ENCODE measurements at regions not wholly inside any gene's neighbourhood (a gene's known extent, or its start where the extent isn't known, plus 50 kb on each side); places are given as distances from the start of the nearest gene placed in this dataset.
"Not testable (repeated sequence)": the region's sequence is repeated elsewhere in the genome, so short reads cannot be mapped to it uniquely, and the experiment has no call there.

DNA sequence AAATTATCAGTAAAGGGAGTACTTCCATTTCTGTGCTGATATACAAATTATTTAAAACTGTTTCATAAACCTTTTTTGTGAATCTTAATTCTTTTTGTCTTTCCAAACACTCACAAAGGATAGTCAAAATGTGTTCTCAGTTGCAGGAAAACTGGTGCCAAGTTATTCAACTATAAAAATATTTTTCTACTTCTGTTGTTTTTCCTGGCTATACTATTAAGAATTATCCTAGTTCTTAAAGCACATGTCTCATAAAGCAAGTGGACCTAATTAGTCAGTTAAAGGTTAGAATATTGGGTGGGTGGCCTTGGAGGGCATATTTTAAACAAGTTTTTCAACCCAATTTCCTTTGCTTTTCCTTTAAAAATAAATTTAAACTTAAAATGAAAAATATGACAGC is 1460.3 kb upstream of the SLC10A2 start:
- no peaks in the 10 kb centered on the region for H3K36me3 Mint-ChIP-seq
- no peak overlapping the region for H3K27ac Mint-ChIP-seq
- ATAC-seq (ENCODE audit: low read depth), result no peak
- POLR2A ChIA-PET, result no interaction called here
- no peak overlapping the region for H3K4me3 Mint-ChIP-seq
- H3K9me3 Mint-ChIP-seq, result peaks cover 4% of the 10 kb centered on the region
- DNase-seq, result no peak
- H3K4me1 Mint-ChIP-seq, result no peaks in the 10 kb centered on the region
- H3K27me3 Mint-ChIP-seq, result no peaks in the 10 kb centered on the region

DNA sequence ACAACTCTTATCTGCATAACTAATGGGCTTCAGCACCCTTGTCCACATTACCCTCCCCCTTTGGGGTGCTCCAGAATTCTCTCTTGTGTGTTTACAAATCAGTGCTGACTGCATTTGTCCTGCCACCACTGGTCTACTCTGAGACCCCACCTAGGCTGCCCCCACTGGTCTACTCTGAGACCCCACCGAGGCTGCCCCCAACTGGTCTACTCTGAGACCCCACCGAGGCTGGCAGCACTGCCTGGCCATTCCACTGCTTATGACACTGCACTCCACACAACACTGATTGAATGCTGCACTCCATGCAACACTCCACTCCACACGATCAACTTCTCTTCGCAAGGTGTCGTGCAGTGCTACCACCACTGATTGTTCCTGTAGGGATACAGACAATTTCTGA is 1459.2 kb upstream of the SLC10A2 start:
- ATAC-seq (ENCODE audit: low read depth) (no peak), DNase-seq (no peak)
- Mint-ChIP-seq H3K4me3 (no peak overlapping the region), H3K27ac (no peak overlapping the region), H3K27me3 (no peaks in the 10 kb centered on the region), H3K36me3 (no peaks in the 10 kb centered on the region), H3K4me1 (no peaks in the 10 kb centered on the region), H3K9me3 (peaks cover 5% of the 10 kb centered on the region)
- POLR2A ChIA-PET, result no interaction called here

DNA sequence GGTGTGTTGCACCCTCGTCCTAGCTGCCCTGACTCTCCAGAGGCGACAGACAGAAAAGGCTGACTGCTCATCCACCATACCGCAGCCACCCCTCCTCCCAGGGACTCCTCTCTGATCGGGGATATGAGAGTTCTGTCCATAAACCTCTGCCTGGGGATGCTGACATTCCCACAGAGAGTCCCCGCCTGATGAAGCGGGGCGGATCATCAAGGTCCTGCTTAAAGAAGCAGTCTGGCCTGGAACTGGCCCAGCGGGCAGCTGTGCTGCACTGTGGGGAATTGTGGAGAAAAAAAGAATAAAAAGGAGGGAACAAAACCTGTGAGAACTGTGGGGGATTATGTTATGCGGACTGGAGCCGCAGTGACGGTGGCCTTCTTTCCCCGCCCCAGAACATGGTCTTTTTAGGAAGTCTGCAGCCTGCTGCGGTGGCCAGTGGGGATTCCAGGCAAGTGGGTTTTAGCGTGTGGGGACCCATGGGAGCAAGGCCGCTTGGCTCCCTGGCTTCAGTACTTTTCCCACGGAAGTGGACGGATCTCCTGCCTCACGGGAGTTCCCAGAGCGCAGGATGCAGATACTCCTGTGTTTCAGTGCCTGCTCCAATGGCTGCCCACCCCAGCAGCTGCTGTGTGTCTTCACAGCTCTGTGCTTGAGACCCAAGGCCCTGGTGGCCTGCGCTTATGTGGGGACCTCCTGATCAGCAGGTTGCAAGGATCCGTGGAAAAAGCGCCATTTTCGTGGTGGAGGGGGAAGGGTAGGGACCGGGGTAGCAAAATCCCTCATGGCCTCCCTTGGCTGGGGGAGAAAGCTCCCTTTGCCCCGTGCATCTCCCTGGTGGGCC is 1456.2 kb upstream of the SLC10A2 start:
- no peaks in the 10 kb centered on the region for H3K36me3 Mint-ChIP-seq
- H3K4me3 Mint-ChIP-seq, result no peak overlapping the region
- no peak overlapping the region for H3K27ac Mint-ChIP-seq
- peaks cover 5% of the 10 kb centered on the region for H3K9me3 Mint-ChIP-seq
- ATAC-seq (ENCODE audit: low read depth), result no peak
- H3K4me1 Mint-ChIP-seq, result no peaks in the 10 kb centered on the region
- H3K27me3 Mint-ChIP-seq, result no peaks in the 10 kb centered on the region
- POLR2A ChIA-PET, result no interaction called here
- DNase-seq, result no peak

DNA sequence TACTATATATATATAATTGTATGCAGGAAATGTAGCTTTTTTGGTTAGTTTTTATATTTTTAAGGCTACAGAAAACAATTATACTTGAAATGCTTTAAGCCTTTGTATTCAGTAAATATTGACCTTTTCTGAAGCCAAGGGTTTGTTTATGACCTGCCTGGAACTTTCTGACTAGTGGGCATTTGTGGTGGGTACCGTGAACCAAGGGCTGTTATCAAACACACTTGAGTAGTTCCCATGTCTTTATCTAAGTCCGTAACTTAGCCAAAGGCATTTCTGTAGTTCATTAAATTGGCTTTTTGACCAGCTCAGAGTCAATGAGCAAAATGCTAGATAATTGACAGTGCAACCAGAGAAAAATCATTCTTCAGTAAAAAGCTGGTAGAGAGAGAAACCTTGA is 1444.2 kb upstream of the SLC10A2 start:
- H3K4me3 Mint-ChIP-seq, result no peak overlapping the region
- POLR2A ChIA-PET, result no interaction called here
- H3K36me3 Mint-ChIP-seq, result no peaks in the 10 kb centered on the region
- H3K9me3 Mint-ChIP-seq, result no peaks in the 10 kb centered on the region
- no peak for ATAC-seq (ENCODE audit: low read depth)
- DNase-seq, result no peak
- no peaks in the 10 kb centered on the region for H3K4me1 Mint-ChIP-seq
- no peaks in the 10 kb centered on the region for H3K27me3 Mint-ChIP-seq
- no peak overlapping the region for H3K27ac Mint-ChIP-seq

- H3K4me1 Mint-ChIP-seq; ATAC-seq (ENCODE audit: low read depth); POLR2A ChIA-PET; DNase-seq; H3K4me3 Mint-ChIP-seq; H3K27me3 Mint-ChIP-seq; H3K36me3 Mint-ChIP-seq; H3K9me3 Mint-ChIP-seq; H3K27ac Mint-ChIP-seq: not testable (repeated sequence)
These were observed 1427.3 kb upstream of the SLC10A2 start for GRCh38 chr13:104493502-104493901.

GRCh38 chr13:104491916-104492315 is 1425.7 kb upstream of the SLC10A2 start:
- no peaks in the 10 kb centered on the region for H3K27me3 Mint-ChIP-seq
- POLR2A ChIA-PET, result no interaction called here
- H3K4me3 Mint-ChIP-seq, result no peak overlapping the region
- no peaks in the 10 kb centered on the region for H3K36me3 Mint-ChIP-seq
- DNase-seq (no peak), ATAC-seq (ENCODE audit: low read depth) (no peak)
- no peaks in the 10 kb centered on the region for H3K4me1 Mint-ChIP-seq
- H3K27ac Mint-ChIP-seq, result no peak overlapping the region
- no peaks in the 10 kb centered on the region for H3K9me3 Mint-ChIP-seq

- Mint-ChIP-seq H3K27ac (no peak overlapping the region), H3K4me3 (no peak overlapping the region), H3K9me3 (no peaks in the 10 kb centered on the region), H3K27me3 (no peaks in the 10 kb centered on the region), H3K4me1 (no peaks in the 10 kb centered on the region), H3K36me3 (no peaks in the 10 kb centered on the region)
- ATAC-seq (ENCODE audit: low read depth), result no peak
- no peak for DNase-seq
- POLR2A ChIA-PET, result no interaction called here
These were observed 1420.8 kb upstream of the SLC10A2 start for GRCh38 chr13:104487006-104487405.

- ATAC-seq (ENCODE audit: low read depth) (no peak), DNase-seq (no peak)
- H3K36me3 Mint-ChIP-seq, result no peaks in the 10 kb centered on the region
- POLR2A ChIA-PET, result no interaction called here
- no peak overlapping the region for H3K27ac Mint-ChIP-seq
- H3K4me3 Mint-ChIP-seq, result no peak overlapping the region
- no peaks in the 10 kb centered on the region for H3K9me3 Mint-ChIP-seq
- H3K4me1 Mint-ChIP-seq, result no peaks in the 10 kb centered on the region
- H3K27me3 Mint-ChIP-seq, result no peaks in the 10 kb centered on the region
These were observed 1419.4 kb upstream of the SLC10A2 start for GRCh38 chr13:104485571-104485970.

DNA sequence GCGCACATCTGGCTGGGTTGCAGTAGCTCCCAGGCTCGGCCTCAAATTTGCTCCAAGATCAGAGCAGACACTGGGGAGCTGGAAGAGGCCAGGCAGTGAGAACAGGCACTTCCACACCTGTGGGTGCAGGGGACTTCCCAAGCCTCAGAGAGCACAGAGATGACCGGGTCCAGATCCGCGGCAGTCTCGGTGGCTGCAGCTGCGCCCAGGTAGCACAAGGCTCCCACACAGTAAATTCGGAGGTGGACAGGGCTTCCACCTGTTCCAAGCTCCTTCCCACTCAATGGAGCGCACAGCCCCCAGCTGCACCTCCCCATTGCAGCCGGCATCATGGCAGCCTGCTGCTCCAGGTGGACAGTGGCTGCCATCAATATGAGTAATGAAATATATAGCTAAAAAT is 1417.4 kb upstream of the SLC10A2 start:
- Mint-ChIP-seq H3K9me3 (peaks cover 4% of the 10 kb centered on the region), H3K36me3 (no peaks in the 10 kb centered on the region), H3K4me1 (no peaks in the 10 kb centered on the region), H3K4me3 (no peak overlapping the region), H3K27ac (no peak overlapping the region), H3K27me3 (no peaks in the 10 kb centered on the region)
- POLR2A ChIA-PET, result no interaction called here
- ATAC-seq (ENCODE audit: low read depth), result no peak
- DNase-seq, result no peak

DNA sequence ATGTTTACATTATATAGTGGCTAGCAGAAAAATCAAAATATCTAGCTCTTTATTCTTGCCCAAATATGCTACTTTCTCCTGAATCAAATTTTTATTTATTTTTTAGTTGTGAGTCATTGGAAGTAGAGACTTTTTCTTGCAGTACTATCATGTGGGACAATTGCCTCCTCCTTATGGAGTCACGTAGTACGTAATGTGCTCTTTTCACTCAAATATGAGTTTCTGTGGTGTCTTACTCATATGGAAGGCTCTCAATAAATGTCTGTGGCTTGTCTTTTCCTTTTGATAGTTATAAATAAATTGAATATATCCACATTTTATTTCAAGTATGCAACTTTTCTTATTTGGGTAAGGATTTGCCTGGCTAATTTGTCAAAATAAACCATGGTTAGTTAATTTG is 1411.0 kb upstream of the SLC10A2 start:
- Mint-ChIP-seq H3K4me1 (no peaks in the 10 kb centered on the region), H3K9me3 (peaks cover 4% of the 10 kb centered on the region), H3K36me3 (no peaks in the 10 kb centered on the region), H3K27ac (no peak overlapping the region), H3K27me3 (no peaks in the 10 kb centered on the region), H3K4me3 (no peak overlapping the region)
- POLR2A ChIA-PET, result no interaction called here
- no peak for ATAC-seq (ENCODE audit: low read depth)
- DNase-seq, result no peak

DNA sequence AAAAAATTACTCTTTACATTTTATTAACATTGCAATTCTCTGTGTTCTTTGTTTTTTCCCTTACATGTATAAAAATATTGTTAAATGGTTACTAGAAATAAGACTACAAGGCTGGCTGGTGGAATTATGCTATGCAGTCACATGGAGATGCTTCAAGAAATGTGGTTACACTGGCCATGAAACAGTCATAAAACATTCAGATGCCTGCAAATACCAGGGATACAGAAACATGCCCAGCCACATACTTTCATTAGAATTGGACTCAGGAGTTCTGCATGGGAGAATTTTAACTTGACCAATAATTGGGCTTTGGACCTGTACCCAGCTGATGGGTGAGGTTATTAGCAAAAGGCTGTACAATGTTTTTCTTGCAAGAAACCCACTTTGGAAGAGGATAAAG is 1407.7 kb upstream of the SLC10A2 start:
- Mint-ChIP-seq H3K27ac (no peak overlapping the region), H3K4me1 (no peaks in the 10 kb centered on the region), H3K9me3 (no peaks in the 10 kb centered on the region), H3K4me3 (no peak overlapping the region), H3K36me3 (no peaks in the 10 kb centered on the region), H3K27me3 (no peaks in the 10 kb centered on the region)
- POLR2A ChIA-PET, result no interaction called here
- no peak for DNase-seq
- ATAC-seq (ENCODE audit: low read depth), result no peak

DNA sequence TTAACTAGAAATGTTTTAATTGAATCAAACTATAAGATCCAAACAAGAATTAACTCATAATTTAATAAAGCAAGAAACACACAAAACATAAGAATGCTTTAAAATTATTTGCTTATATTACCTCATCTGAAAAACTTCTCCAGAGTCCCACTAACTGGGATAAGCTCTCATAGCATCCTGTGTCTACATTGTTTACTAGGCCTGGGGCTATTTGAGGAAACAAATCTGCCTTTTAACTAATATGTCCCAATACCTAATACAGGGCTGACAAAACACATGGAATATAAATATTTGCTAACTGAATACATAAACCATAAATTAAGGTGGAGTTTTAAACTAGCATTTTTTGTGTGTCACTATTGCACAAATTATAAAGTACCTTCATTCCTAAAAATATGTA is 1399.8 kb upstream of the SLC10A2 start:
- no peaks in the 10 kb centered on the region for H3K36me3 Mint-ChIP-seq
- DNase-seq (no peak), ATAC-seq (ENCODE audit: low read depth) (no peak)
- H3K27me3 Mint-ChIP-seq, result no peaks in the 10 kb centered on the region
- no peaks in the 10 kb centered on the region for H3K9me3 Mint-ChIP-seq
- no peak overlapping the region for H3K4me3 Mint-ChIP-seq
- POLR2A ChIA-PET, result no interaction called here
- H3K4me1 Mint-ChIP-seq, result no peaks in the 10 kb centered on the region
- no peak overlapping the region for H3K27ac Mint-ChIP-seq

DNA sequence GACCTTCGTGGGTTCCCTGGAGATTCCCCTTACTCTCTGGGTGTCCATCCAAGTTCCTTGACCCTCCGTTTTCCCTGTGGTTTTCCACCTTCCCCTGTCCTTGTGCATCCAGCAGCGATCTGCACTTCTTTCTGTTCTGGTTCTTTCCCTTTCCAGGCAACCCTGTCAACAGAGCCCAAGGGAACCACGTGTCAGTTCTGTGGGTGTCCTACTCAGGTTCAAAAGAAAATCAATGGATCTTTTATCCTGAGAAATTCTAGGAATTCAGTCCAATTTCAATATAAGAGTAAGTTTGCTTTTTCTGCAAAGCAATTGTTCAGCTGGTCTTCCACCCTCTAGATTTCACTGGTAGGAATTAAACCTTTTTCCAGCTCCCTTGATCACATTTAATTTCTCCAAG is 1394.8 kb upstream of the SLC10A2 start:
- ATAC-seq (ENCODE audit: low read depth), result no peak
- POLR2A ChIA-PET, result no interaction called here
- no peaks in the 10 kb centered on the region for H3K27me3 Mint-ChIP-seq
- H3K9me3 Mint-ChIP-seq, result no peaks in the 10 kb centered on the region
- H3K27ac Mint-ChIP-seq, result no peak overlapping the region
- no peak for DNase-seq
- no peaks in the 10 kb centered on the region for H3K4me1 Mint-ChIP-seq
- H3K4me3 Mint-ChIP-seq, result no peak overlapping the region
- H3K36me3 Mint-ChIP-seq, result no peaks in the 10 kb centered on the region

DNA sequence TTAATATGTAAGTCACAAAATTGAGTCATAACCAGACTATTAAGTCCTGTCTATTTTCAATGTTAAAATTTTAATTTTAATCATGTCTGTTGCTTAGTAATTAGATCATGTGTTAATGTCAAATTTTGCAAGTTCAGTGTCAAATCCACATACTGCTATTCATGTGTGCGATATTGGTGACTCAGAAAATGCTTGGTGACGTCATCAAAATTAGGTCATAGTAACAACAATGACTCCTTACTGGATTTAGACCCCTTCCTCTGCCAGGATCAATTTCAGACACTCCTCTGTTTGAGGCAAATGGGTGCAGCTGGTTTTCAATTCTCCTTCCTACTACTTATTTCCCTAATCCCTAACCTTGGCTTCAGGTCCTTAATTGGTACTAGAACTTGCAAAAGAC is 1394.3 kb upstream of the SLC10A2 start:
- Mint-ChIP-seq H3K4me3 (no peak overlapping the region), H3K27ac (no peak overlapping the region), H3K9me3 (no peaks in the 10 kb centered on the region), H3K27me3 (no peaks in the 10 kb centered on the region), H3K36me3 (no peaks in the 10 kb centered on the region), H3K4me1 (no peaks in the 10 kb centered on the region)
- POLR2A ChIA-PET, result no interaction called here
- DNase-seq (no peak), ATAC-seq (ENCODE audit: low read depth) (no peak)

- no peak overlapping the region for H3K27ac Mint-ChIP-seq
- H3K36me3 Mint-ChIP-seq, result no peaks in the 10 kb centered on the region
- POLR2A ChIA-PET, result no interaction called here
- H3K4me3 Mint-ChIP-seq, result no peak overlapping the region
- H3K9me3 Mint-ChIP-seq, result peaks cover 5% of the 10 kb centered on the region
- no peak for DNase-seq
- no peaks in the 10 kb centered on the region for H3K27me3 Mint-ChIP-seq
- no peak for ATAC-seq (ENCODE audit: low read depth)
- no peaks in the 10 kb centered on the region for H3K4me1 Mint-ChIP-seq
These were observed 1383.8 kb upstream of the SLC10A2 start for GRCh38 chr13:104450006-104450405.
